ENCODE measurements at regions not wholly inside any gene's neighbourhood (a gene's known extent, or its start where the extent isn't known, plus 50 kb on each side); places are given as distances from the start of the nearest gene placed in this dataset.

DNA sequence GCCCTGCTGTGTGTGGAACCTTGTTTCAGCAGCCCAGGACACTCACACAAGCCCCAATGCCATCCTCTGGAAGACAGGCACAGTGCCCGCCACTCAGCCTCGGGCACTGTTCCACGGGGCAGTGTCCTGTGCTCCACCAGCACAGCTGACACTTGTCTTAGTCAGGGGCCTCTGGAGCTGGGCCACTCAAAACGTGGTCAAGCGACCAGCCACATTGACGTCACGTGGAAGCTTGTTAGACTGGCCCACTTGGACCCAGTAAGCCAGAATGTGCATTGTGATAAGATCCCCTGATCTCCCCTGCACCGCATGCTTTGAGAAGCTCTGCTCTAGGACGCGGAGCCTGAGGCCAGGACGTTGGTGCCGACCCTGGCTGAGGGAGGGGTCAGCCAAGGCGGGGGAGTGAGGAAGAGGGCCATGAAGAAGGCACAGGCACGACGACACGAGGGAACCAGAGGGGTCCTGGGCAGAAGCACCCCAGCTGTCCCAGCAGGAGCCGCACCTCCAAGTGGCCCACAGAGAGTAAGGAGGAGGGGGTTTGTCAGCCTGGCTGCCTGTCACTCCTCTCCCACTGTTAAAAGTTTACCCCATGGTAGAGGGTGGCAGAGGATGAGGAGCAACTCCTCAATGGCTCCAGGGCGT is 64.6 kb downstream of the LINC01488 start:
- no peak for DNase-seq

DNA sequence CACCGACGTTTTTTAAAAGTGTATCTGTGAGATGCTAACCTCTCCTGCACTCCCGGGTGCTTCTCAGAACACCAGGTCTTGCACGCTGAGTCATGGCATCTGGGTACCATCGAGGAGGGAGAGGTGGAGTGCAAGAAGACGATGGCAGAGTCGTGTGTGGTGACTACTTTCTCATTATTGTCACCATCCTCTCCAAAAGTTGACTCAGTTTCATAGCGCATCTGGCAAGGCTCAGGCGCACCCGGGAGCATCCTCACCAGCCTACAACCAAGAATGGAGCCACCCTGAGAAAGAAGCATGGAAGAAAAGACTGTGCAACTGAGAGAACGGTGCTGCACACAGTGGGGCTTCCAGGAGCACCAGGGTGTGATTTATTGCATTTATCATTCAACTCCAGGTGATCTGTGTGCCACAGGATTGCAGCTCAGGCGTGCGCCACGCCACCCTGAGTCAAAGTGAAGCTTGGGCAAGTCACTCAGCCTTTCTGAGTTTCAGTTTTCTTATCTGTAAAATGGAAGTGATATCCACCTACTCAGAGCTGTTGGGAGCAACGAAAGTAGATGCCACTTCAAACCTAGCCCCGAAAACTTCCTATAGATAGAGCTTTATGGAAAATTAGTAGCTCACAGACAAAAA is 65.4 kb downstream of the LINC01488 start:
- DNase-seq: no peak

DNA sequence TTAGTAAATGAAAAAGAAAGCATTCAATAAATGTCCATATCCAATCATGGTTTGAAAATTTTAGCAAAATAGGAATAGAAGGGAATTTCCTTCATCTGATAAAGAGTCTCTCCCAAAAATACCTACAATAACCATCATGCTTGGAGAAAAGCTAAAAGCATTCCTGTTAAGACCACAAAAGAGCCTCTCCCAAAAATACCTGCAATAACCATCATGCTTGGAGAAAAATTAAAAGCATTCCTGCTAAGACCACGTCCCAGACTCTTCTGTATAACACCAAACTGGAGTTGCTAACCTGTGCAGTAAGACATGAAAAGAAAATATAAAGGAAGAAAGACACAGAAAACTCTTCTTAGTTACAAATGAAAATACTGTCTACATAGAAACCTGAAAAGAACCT is 69.4 kb downstream of the LINC01488 start:
- DNase-seq: no peak

DNA sequence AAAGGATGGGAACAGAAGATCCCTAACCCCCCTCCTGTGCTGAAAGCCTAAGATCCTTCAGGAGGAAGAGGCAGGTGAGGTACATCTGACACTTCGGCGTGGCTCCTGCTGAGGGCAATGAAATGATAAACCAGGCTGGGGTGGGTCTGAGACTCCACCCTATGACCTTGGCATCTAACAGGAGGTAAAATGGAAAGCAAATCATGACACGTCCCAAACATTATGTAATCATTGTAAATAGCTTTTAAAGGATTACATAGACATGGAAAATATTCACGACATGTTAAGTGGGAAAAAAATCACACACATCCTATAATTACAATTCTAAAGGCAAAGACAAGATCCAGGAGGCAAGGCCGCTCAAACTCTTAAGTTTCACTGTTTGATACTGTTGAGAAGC is 70.5 kb downstream of the LINC01488 start:
- DNase-seq: no peak

DNA sequence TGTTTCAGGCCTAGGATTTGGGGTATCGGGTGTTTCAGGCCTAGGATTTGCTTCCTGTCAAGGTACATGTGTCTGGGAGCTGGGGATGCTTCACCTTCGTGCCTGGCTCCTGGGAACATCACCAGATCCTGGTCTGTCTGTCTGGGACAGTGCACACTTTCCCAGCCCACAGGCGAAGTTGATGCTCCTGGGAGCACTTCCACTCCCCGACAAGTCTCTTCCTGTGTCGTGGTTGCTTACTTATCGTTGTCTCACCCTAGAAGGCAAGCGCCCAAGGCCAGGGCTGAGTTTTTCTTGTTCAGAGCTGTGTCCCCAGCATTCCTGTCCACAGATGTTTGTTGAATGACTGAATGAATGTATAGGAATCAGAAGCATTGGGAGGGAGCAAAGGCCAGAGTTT is 71.5 kb downstream of the LINC01488 start:
- DNase-seq: no peak

DNA sequence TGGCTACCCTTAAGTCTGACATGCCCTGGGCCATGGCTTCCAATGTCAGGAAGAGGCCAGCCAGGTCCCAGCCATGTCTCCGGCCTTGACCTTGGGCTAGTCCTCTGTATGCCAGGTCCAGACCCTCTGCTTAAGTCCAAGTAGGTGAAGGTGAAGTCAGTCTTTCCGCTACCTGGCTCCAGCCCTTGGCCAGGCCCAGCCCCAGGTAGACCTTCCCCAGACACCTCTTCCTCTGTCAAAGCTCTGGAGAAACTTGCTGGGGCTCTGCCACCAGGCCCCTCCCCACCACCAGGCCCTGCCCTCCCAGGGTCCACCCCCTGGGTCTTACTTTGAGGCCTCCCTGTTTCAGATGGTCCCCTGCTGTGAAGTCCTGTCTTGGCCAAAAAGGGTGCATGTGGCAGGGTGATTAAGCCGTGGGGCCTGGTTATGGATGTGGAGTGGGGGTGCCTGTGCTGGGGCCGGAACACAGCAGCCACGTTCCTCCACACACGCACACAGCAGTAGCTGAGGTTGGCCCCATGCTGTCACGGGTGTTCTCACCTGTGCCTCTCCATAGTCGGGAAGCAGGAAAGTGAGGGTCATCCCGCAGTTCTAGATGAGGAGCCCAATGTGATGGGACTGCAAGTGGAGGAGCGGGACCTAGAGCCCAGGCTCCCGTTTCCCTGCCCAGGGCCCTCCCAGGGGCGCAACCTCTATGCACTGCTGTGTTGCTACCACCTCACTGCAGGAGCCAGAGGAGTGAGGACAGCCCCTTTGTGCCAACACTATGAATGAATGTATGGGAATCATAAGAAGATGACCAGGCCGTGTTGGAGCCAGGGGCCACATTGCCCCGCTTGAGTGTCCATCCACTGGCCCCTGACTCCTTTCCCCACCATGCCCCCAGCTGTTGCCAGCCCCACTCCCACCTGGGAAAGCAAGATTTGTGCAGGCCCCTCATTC is 72.2 kb downstream of the LINC01488 start:
- DNase-seq: no peak

DNA sequence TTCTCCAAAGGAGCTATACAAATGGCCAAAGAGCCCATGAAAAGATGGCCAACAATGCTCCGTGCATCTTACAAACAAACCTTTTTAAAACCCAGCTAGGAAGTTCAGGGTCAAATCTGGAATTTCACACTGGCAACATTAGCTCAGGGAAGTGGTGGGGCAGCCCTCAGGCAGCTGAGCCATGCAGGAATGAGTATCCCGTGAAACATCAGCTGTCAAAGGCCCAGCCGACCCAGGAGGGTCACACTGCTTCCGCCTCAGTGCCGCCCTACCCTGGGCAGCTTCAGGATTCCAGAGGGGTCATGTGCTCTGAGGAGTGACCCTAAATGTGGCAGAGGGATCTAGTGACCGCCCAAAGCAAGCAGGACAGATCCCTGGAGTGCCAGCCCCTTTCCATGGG is 73.4 kb downstream of the LINC01488 start:
- no peak for DNase-seq

DNA sequence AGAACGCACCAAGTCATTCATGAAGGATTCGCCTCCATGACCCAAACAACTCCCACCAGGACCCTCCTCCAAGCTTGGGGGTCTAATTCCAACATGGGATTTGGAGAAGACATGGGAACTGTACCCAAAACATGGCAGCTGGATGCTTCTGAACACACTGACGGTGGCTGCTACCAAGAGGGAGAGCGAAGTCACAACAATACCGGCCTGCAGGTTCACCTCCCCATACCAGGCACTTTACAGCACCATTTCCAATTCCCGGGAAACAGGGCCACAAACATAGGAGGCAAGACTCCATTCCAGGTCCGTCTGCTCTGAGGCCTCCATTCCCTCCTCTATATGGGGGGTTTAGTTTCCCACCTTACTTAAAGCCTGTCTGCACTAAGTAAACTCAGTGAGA is 75.8 kb downstream of the LINC01488 start:
- DNase-seq: no peak

DNA sequence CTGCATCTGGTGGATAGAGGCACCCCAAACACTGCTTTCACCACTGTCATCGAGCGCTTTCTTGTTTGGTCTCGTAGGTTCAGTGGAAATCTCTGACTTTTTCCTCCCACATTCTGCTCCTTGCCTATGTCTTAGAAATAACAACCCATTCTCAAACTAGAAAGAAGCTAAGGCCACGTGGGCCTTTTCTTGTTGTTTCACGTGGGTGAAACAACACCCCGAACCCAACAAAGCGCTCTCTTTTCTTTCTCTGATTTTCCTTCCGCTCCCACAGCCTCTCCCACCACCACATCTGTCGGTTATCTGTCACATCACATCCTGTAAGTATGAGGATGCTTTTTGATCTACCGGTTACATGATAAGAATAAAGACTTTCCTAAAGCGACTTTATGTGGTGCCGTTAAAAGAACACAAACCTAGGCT is 77.1 kb downstream of the LINC01488 start:
- peak; percentile 40 for DNase-seq

DNA sequence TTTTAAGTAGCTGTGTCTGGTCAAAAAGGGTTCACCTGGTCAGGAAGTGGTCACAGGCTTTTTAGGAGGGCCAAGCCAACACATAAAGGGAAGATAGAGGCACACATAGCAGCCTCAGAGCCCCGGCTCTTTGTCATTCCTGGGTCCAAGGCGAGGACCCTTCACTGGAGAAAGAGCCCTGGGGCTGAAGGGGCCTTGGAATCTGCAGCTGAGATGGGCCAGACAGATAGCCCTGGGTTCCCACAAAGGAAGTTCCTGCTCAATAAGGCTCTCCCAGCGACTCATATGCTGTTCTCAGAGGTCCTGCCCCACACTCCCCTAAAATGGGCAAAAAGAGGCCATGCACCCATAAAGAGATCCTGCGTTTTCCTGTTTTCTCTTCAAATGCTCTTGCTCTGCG is 77.7 kb downstream of the LINC01488 start:
- no peak for DNase-seq

DNA sequence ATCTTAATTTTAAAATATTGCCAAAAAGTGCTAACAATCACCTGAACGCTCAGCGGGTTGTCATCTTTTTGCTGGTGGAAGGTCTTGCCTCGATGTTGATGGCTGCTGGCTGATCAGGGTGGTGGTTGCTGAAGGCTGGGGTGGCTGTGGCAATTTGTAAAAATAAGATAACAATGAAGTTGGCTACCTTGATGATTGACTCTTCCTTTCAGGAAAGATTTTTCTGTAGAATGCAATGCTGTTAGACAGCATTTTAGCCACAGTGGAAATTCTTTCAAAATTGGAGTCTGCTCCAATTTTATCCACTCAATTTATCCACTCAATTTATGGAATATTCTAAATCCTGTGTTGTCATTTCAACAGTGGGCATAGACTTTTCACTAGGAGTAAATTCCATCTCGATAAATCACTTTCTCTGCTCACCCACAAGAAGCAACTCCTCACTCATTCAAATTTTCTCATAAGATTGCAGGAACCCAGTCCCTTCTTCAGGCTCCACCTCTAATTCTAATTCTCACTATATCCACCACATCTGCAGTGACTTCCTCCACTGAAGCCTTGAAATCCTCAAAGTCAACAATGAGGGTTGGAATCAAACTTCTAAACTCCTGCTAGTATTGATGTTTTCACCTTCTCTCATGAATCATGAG is 78.8 kb downstream of the LINC01488 start:
- DNase-seq: no peak

DNA sequence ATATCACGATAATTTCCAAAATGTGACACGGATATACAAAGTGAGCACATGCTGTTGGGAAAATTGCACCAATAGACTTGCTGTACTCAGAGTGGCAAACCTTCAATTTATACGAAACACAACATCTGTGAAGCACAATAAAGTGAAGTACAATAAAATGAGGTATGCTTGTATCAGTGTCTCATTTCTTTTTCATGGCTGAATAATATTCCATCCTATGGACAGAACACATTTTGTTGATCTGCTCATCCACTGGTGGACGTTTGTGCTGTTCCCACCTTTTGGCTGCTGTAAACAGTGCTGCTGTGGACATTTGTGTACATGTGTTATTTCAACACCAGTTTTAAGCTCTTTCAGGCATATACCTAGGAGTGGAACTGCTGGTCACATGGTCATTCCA is 78.7 kb upstream of the CCND1 start:
- no peak for DNase-seq

DNA sequence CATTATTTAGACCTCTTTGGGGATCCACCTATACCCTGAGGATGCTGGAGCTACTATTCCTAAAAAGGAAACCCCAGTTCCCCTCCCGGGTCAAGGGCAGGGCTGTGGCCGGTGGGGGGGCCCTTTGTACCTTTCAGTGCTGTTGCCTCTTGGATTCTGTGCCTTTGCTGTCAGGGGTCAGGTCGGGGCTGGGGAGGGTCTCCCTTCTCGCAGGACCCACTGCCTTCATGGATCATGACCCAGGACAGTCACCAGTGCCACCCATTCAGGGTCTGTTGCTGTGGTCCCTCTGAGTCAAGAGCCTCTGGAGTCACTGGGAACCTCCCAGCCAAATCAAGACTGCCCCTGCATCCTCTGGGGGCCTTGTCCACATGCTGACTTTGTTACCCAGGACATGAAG is 78.1 kb upstream of the CCND1 start:
- DNase-seq: no peak

DNA sequence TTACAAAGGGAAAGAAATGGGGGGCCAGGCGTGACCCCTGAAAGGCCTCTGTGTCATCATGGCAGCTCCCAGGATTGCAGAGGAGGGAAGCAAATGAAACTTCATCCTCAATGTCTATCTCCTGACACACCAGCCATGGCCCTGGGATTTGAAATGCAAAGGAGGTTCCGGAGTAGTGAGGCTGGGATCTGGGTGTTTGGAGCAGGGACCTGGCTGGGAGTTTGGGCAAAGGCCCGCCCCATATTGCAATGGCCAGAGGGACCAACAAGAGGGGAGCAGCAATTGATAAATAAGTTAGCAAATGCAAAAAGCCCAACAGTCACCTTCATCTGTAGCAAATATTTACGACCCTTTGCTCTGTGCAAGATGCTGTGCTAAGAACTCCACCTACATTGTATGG is 77.7 kb upstream of the CCND1 start:
- DNase-seq: no peak

DNA sequence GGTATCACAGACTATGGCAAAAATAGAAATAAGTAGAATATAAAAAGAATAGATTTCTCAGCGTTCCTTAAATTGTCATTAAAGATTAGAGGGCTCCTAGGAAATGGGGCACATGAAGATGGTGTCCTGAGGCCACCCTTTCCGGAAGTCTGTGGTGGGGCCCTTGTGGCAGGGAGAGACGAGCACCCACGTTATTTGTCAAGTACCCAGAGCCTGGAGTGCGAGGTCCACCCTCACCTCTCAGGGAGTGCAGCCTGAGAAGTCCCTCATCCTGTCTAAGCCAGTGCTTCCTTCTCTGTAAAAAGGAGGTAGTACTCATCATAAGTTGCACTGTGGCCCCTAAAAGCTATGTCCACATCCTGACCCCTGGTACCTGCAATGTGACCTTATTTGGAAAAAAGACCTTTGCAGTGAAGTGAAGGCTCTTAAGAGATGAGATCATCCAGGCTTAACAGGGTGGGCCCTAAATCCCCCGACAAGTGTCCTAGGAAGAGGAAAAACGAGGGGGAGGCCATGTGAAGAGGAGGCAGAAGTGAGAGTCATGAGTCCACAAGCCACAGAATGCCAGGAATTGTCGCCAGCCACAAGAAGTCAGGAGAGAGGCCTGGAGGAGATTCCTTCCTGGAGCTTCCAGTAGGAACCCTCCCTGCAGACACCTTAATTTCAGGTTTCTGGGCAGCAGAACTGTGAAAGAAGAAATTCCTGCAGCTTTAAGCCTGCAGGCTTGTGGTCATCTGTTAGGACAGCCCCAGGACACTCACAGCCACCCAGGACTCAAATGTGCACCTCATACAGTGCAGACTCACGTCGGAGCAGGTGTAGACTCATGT is 76.8 kb upstream of the CCND1 start:
- DNase-seq: no peak

DNA sequence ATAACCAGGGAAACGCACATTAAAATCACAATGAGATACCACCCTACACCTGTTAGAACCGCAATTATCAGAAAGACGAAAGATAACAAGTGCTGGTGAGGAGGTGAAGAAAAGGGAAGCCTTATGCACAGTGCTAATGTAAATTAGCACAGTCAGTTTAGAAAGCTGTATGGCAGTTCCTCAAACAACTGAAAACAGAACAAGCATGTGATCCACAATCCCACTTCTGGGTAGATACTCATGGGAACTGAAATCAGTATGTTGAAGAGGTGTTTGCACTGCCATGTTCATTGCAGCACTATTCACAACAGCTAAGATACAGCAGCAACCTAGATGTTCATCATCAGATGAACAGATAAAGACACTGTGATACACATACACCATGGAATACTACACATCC is 75.0 kb upstream of the CCND1 start:
- DNase-seq: no peak

DNA sequence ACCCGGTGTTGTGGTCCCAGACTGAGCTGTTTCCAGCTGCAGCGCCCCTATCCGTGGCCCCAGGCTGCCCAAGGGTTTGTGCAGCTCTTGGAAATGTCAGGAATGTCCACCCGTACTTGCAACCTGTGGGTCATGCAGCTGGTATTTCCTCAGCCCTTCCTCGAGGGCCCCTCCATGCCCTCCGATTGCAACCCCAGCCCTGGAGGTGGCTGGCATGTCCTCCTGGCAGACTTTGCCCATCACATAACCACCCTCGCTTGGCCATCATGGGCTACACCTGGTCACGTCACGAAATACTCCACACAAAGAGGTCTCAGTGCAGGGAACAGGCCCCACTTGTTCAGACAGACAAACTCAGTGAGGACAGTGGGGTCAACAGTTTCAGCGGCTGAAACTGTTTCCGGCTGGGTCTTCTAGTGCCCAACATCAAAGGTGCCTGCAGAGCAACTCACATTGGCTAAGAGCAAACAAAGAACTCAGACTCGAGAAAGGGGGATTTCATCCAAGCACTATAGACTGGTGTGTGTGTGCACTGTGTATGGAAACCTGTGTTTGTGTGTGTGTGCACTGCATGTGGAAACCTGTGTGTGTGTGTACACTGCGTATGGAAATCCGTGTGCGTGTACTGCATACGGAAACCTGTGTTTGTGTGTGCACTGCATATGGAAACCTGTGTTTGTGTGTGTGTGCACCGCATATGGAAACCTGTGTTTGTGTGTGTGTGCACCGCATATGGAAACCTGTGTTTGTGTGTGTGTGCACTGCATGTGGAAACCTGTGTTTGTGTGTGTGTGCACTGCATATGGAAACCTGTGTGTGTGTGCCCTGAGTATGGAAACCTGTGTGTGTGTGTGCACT is 72.8 kb upstream of the CCND1 start:
- DNase-seq: no peak

DNA sequence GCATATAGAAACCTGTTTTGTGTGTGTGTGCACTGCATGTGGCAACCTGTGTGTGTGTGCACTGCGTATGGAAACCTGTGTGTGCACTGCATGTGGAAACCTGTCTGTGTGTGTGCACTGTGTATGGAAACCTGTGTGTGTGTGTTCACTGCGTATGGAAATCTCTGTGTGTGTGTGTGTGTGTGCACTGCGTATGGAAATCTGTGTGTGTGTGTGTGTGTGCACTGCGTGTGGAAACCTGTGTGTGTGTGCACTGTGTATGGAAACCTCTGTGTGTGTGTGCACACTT is 72.2 kb upstream of the CCND1 start:
- no peak for DNase-seq

DNA sequence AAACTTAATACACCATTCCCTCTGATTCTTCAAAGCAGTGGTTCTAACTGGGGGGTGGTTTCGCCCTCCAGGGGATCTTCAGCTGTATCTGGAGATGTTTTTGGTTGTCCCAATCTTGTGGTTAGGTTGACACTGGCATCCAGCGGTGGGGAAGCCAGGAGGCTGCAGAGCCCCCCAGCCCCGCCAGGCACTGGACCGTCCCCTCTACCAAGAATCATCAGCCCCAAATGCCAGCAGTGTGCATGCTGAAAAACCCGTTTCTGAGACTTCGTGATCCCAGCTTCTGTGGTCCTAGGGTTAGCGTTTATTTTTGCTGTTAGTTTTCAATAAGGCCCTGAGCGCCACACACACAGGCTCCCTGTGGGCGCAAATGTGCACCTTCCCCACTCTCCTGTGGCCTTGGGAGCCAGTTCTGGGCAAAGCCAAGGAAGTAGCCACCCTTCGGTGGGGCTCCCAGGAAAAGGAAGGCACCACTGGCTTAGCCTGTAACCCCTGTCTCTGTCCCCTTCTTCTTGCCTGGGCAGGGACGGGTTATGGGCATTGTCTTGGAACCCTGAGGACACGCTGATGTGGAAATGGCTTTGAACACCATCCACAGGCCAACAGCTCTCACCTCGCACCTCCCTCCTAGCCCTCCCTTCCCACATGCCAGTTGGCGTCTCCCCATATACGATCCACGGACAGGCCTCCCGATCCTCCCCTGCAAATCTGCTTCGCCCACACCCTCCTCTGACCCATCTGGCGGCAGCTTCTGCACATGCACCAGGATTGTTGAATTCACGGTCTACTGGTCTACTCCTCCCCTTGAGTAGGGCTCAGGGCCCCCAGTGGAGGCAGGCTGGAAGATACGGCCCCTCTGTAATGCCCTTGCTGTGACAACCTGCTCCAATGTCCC is 71.4 kb upstream of the CCND1 start:
- DNase-seq: no peak

DNA sequence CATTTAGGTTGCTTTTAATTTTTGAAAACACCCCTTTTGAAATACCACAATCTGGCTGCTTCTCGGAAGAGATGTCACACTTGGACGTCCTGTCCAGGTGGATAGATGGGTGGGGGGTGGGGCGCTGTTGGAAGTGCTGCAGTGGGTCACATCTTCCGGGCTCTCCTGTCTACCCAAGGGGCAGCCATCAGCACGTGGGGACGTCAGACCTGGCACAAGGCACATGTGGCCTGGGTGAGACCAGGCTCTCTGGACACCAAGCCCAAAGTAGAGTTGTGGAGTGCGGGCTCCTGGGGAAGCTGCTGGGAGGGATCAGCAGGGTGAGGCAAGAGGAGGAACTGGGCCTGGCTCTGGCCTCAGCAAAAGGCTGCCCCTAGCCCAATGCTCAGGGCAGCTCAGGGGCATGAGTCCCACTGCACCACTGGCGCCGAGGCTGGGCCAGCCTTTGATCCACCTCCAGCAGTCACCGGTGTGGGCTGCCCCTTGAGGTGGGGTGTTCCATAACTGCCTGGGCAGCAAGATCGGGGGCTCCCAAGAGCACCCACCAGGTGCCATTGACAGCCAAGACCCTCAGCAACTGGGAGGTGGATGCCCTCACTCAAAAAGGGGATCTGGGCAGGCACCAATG is 68.6 kb upstream of the CCND1 start:
- no peak for DNase-seq

All from CD4-positive, alpha-beta T cell treated with Interleukin-15 for 1 hour (primary cell).